HL-60 (cell line): ENCODE measurements at regions not wholly inside any gene's neighbourhood (a gene's known extent, or its start where the extent isn't known, plus 50 kb on each side); places are given as distances from the start of the nearest gene placed in this dataset.

ENCODE experiments used
- DNase-seq, 2 experiments: peaks; one replicate each; pipeline ENCODE4 v3.0.0-alpha.2; 2010 to 2020; ENCODE audit warnings: low read depth in 1 of 2, low spot score in 1 of 2
- H3K27ac ChIP-seq: fragments of 250-450 bp; sonication (Bioruptor Pico); replicated peaks from 2 replicates; pipeline ENCODE4 v1.5.1; 2020; ENCODE audit warnings: mild to moderate bottlenecking, moderate library complexity
- H3K27me3 ChIP-seq: fragments of 250-450 bp; sonication (Bioruptor Pico); 2 replicates; pipeline ENCODE4 v1.5.1; 2021; ENCODE audit warnings: mild to moderate bottlenecking, moderate library complexity; ENCODE audit not compliant: insufficient read depth, poor library complexity, severe bottlenecking
- H3K4me3 ChIP-seq: replicated peaks from 2 replicates; pipeline ENCODE4 v1.5.1; 2011; ENCODE audit warnings: mild to moderate bottlenecking, control low read depth, low read length; ENCODE audit not compliant: insufficient read depth
- CTCF ChIP-seq: IDR thresholded peaks from one replicate; pipeline ENCODE4 v1.5.1; 2011; ENCODE audit warnings: low read length, control low read depth, inconsistent platforms; ENCODE audit not compliant: insufficient read depth
- GABPA ChIP-seq: IDR thresholded peaks from 2 replicates; pipeline ENCODE4 v1.6.1; 2012; ENCODE audit warnings: low read depth
- POLR2AphosphoS5 ChIP-seq: IDR thresholded peaks from 2 replicates; pipeline ENCODE4 v1.6.1; 2012; ENCODE audit warnings: low read depth
- SPI1 ChIP-seq: IDR thresholded peaks from 2 replicates; pipeline ENCODE4 v1.6.1; 2012; ENCODE audit warnings: low read depth, mild to moderate bottlenecking, borderline replicate concordance
- TF ChIP-seq, protein P1 (sequence below): IDR thresholded peaks from 2 replicates; pipeline ENCODE4 v1.6.1; 2012; ENCODE audit warnings: low read depth; ENCODE audit not compliant: insufficient replicate concordance

GRCh38 chr5:118146824-118147223, 841.5 kb downstream of the DTWD2 start:
- Histone ChIP-seq H3K4me3 (no peak overlapping the region), H3K27ac (no peak overlapping the region), H3K27me3 (no peaks in the 10 kb centered on the region)
- no peak for DNase-seq
- TF ChIP-seq POLR2AphosphoS5 (no peak), GABPA (no peak), CTCF (no peak), SPI1 (no peak)
- TF ChIP-seq, protein P1, sequence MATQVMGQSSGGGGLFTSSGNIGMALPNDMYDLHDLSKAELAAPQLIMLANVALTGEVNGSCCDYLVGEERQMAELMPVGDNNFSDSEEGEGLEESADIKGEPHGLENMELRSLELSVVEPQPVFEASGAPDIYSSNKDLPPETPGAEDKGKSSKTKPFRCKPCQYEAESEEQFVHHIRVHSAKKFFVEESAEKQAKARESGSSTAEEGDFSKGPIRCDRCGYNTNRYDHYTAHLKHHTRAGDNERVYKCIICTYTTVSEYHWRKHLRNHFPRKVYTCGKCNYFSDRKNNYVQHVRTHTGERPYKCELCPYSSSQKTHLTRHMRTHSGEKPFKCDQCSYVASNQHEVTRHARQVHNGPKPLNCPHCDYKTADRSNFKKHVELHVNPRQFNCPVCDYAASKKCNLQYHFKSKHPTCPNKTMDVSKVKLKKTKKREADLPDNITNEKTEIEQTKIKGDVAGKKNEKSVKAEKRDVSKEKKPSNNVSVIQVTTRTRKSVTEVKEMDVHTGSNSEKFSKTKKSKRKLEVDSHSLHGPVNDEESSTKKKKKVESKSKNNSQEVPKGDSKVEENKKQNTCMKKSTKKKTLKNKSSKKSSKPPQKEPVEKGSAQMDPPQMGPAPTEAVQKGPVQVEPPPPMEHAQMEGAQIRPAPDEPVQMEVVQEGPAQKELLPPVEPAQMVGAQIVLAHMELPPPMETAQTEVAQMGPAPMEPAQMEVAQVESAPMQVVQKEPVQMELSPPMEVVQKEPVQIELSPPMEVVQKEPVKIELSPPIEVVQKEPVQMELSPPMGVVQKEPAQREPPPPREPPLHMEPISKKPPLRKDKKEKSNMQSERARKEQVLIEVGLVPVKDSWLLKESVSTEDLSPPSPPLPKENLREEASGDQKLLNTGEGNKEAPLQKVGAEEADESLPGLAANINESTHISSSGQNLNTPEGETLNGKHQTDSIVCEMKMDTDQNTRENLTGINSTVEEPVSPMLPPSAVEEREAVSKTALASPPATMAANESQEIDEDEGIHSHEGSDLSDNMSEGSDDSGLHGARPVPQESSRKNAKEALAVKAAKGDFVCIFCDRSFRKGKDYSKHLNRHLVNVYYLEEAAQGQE, result no peak

- Histone ChIP-seq H3K4me3 (no peak overlapping the region), H3K27ac (no peak overlapping the region), H3K27me3 (no peaks in the 10 kb centered on the region)
- no peak for DNase-seq
- no peak for TF ChIP-seq GABPA
- TF ChIP-seq POLR2AphosphoS5, result no peak
- TF ChIP-seq SPI1, result no peak
- TF ChIP-seq, protein P1, result no peak
- TF ChIP-seq CTCF, result no peak
Measured at GRCh38 chr5:118144540-118144939, 843.8 kb downstream of the DTWD2 start.

- H3K27me3 ChIP-seq, result no peaks in the 10 kb centered on the region
- no peak for DNase-seq
- H3K4me3 ChIP-seq, result no peak overlapping the region
- TF ChIP-seq POLR2AphosphoS5 (no peak), CTCF (no peak), SPI1 (no peak), GABPA (no peak)
- TF ChIP-seq, protein P1, result no peak
- no peak overlapping the region for H3K27ac ChIP-seq
Measured at GRCh38 chr5:118139361-118139760, 849.0 kb downstream of the DTWD2 start.
